Stomach (tissue), 8 donors: ENCODE measurements at regions not wholly inside any gene's neighbourhood (a gene's known extent, or its start where the extent isn't known, plus 50 kb on each side); places are given as distances from the start of the nearest gene placed in this dataset.

Experiments
- DNase-seq, 2 donors: peaks; one replicate each; pipeline versions ENCODE4 v3.0.0 to v3.0.0-alpha.2; 2013 to 2019
- H3K27ac ChIP-seq, 5 donors: fragments of 200-600 bp in 4 of 5; sonication (generic) in 4 of 5; one replicate each; pipeline ENCODE4 v1.5.1; 2013 to 2019; ENCODE audit warnings: mild to moderate bottlenecking in 1 of 5, moderate library complexity in 1 of 5
- H3K27me3 ChIP-seq, 3 donors: fragments of 200-600 bp; sonication (generic); one replicate each; pipeline ENCODE4 v1.5.1; 2017 to 2019; ENCODE audit warnings: mixed run types in 1 of 3
- H3K36me3 ChIP-seq, 4 donors: fragments of 200-600 bp; sonication (generic); 1 replicate in 3 of 4; 2 replicates in 1 of 4; pipeline ENCODE4 v1.5.1; 2016 to 2019
- H3K4me1 ChIP-seq, 4 donors: fragments of 200-600 bp; sonication (generic); one replicate each; pipeline ENCODE4 v1.5.1; 2016 to 2019
- H3K4me3 ChIP-seq, 4 donors: fragments of 200-600 bp; sonication (generic) in 3 of 4; one replicate each; pipeline ENCODE4 v1.5.1; 2016 to 2019; ENCODE audit warnings: mild to moderate bottlenecking in 1 of 4
- H3K9me3 ChIP-seq, 4 donors: fragments of 200-600 bp; sonication (generic); one replicate each; pipeline ENCODE4 v1.5.1; 2016 to 2019
- EP300 ChIP-seq: sonication (generic); formaldehyde crosslinking; IDR thresholded peaks from one replicate; pipeline ENCODE4 v1.6.1; 2017; ENCODE audit warnings: antibody characterized with exemption
- POLR2A ChIP-seq, 4 donors: fragments of 450-650 bp; IDR thresholded peaks; one replicate each; pipeline ENCODE4 v1.6.1; 2016; ENCODE audit warnings: antibody characterized with exemption in 4 of 4, control low read depth in 2 of 4, mild to moderate bottlenecking in 1 of 4, moderate library complexity in 1 of 4
- POLR2AphosphoS5 ChIP-seq, 3 donors: sonication (generic); formaldehyde crosslinking; IDR thresholded peaks; one replicate each; pipeline ENCODE4 v1.6.1; 2016; ENCODE audit warnings: antibody characterized with exemption in 3 of 3
- WGBS, 5 donors: extraction: QIAGEN DNeasy Blood & Tissue Kit in 3 of 5; methylation state at CpG; one replicate each; pipeline versions ENCODE4 v1.1.5 to v1.1.7; 2013 to 2018; 5-methylcytosine and 5-hydroxymethylcytosine counted together
- intact Hi-C: fragments of 100-400 bp; cut with DNase I; formaldehyde crosslinking; loops from one replicate; pipeline ENCODE4 v1.15.1; 2023; ENCODE audit warnings: low total_unique reads
- TF ChIP-seq, protein P1 (sequence below), 7 experiments: fragments of 450-650 bp in 4 of 7; fragments of 200-600 bp in 3 of 7; sonication (generic) in 3 of 7; IDR thresholded peaks; one replicate each; pipeline ENCODE4 v1.5.1; 2016 to 2019; ENCODE audit warnings: antibody characterized with exemption in 7 of 7, control low read depth in 2 of 7, mild to moderate bottlenecking in 1 of 7
- donor health status: healthy with polysubstance abuse.
- donor health status: Bipolar disorder and iron deficiency.
- donor health status: healthy.

GRCh38 chr9:80951675-80952074, 737.7 kb downstream of the TLE1 start:
- peaks cover 0 to 7% (median 0%) of the 10 kb centered on the region in 4 donors for H3K4me1 ChIP-seq
- no peak overlapping the region for H3K27ac ChIP-seq
- no peak for DNase-seq
- no peak overlapping the region for H3K4me3 ChIP-seq
- no peaks in the 10 kb centered on the region for H3K9me3 ChIP-seq
- 82 to 90% (median 87%) methylated on average over 7 of the region's 7 CpGs for WGBS, 5 donors
- no peaks in the 10 kb centered on the region for H3K27me3 ChIP-seq
- TF ChIP-seq EP300 (no peak), POLR2A (IDR thresholded peaks at IDR 0.05) (no peak), POLR2AphosphoS5 (IDR thresholded peaks at IDR 0.05) (no peak)
- TF ChIP-seq, protein P1, sequence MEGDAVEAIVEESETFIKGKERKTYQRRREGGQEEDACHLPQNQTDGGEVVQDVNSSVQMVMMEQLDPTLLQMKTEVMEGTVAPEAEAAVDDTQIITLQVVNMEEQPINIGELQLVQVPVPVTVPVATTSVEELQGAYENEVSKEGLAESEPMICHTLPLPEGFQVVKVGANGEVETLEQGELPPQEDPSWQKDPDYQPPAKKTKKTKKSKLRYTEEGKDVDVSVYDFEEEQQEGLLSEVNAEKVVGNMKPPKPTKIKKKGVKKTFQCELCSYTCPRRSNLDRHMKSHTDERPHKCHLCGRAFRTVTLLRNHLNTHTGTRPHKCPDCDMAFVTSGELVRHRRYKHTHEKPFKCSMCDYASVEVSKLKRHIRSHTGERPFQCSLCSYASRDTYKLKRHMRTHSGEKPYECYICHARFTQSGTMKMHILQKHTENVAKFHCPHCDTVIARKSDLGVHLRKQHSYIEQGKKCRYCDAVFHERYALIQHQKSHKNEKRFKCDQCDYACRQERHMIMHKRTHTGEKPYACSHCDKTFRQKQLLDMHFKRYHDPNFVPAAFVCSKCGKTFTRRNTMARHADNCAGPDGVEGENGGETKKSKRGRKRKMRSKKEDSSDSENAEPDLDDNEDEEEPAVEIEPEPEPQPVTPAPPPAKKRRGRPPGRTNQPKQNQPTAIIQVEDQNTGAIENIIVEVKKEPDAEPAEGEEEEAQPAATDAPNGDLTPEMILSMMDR (IDR thresholded peaks at IDR 0.05) = no peak
- intact Hi-C loops = no loop called here
- H3K36me3 ChIP-seq = no peaks in the 10 kb centered on the region

GRCh38 chr9:80948876-80949275, 740.5 kb downstream of the TLE1 start:
- H3K4me1 ChIP-seq = peaks cover 0 to 7% (median 0%) of the 10 kb centered on the region in 4 donors
- no peak for DNase-seq
- 80 to 91% (median 89%) methylated on average over 4 of the region's 4 CpGs for WGBS, 5 donors
- intact Hi-C loops = no loop called here
- H3K36me3 ChIP-seq = no peaks in the 10 kb centered on the region
- no peak overlapping the region for H3K4me3 ChIP-seq
- H3K27me3 ChIP-seq = no peaks in the 10 kb centered on the region
- no peaks in the 10 kb centered on the region for H3K9me3 ChIP-seq
- TF ChIP-seq, protein P1 (IDR thresholded peaks at IDR 0.05) = no peak
- no peak overlapping the region for H3K27ac ChIP-seq

DNA sequence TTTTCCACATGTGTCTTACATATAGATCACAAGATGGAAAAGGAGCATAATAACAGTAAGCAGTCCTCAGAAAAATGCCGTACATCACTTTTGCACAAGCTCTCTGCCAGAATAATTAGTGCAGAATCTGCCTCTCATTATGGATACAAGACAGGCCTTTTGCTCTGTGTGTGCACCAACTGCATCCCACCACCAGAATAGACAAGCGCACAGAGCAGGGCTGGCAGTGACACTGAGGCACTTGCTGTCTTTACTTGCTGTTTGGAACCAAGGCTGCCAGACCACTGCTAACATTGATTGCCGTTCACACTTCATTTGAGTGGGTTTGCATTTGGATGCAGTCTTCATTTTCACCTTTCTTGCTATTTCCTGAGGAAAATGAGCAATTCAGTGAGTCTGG, 741.3 kb downstream of the TLE1 start:
- Histone ChIP-seq H3K9me3 (no peaks in the 10 kb centered on the region), H3K27me3 (no peaks in the 10 kb centered on the region), H3K36me3 (no peaks in the 10 kb centered on the region), H3K4me1 (peaks cover 0 to 7% (median 0%) of the 10 kb centered on the region in 4 donors), H3K4me3 (no peak overlapping the region), H3K27ac (no peak overlapping the region)
- DNase-seq = peak in 1 of 2 donors; percentile 22
- WGBS, 5 donors = 81 to 93% (median 84%) methylated on average over 3 of the region's 3 CpGs
- intact Hi-C loops = no loop called here
- TF ChIP-seq POLR2A (IDR thresholded peaks at IDR 0.05) (no peak), EP300 (no peak), POLR2AphosphoS5 (IDR thresholded peaks at IDR 0.05) (no peak)
- TF ChIP-seq, protein P1 (IDR thresholded peaks at IDR 0.05) = no peak

- Histone ChIP-seq H3K27ac (no peak overlapping the region), H3K4me1 (peaks cover 0 to 7% (median 0%) of the 10 kb centered on the region in 4 donors), H3K36me3 (no peaks in the 10 kb centered on the region), H3K9me3 (no peaks in the 10 kb centered on the region), H3K4me3 (no peak overlapping the region), H3K27me3 (no peaks in the 10 kb centered on the region)
- TF ChIP-seq, protein P1 (IDR thresholded peaks at IDR 0.05) = no peak
- no peak for TF ChIP-seq POLR2AphosphoS5 (IDR thresholded peaks at IDR 0.05)
- no peak for TF ChIP-seq EP300
- TF ChIP-seq POLR2A (IDR thresholded peaks at IDR 0.05) = no peak
- DNase-seq = peak in 1 of 2 donors; percentile 9
- intact Hi-C loops = no loop called here
- WGBS, 5 donors = 13 to 18% (median 17%) methylated on average over 1 of the region's 1 CpG
Measured at GRCh38 chr9:80946496-80947170, 742.7 kb downstream of the TLE1 start.
